GM18909 (cell line): ENCODE measurements at regions not wholly inside any gene's neighbourhood (a gene's known extent, or its start where the extent isn't known, plus 50 kb on each side); places are given as distances from the start of the nearest gene placed in this dataset.

Source experiments
- ATAC-seq: cut with Tn5 transposase; IDR thresholded peaks from one replicate; pipeline ENCODE4 v1.9.1; 2021; ENCODE audit warnings: mild to moderate bottlenecking; ENCODE audit not compliant: unreplicated experiment, poor library complexity

GRCh38 chr14:61226015-61226654 lies 55.0 kb downstream of the TMEM30B start:
- no peak for ATAC-seq

GRCh38 chr14:61225344-61225743 lies 55.8 kb downstream of the TMEM30B start:
- no peak for ATAC-seq

- ATAC-seq: no peak
These were observed 57.6 kb downstream of the TMEM30B start for GRCh38 chr14:61223552-61223951.

- no peak for ATAC-seq
These were observed 58.8 kb downstream of the TMEM30B start for GRCh38 chr14:61222388-61222787.

- no peak for ATAC-seq
These were observed 59.2 kb downstream of the TMEM30B start for GRCh38 chr14:61221906-61222305.

- no peak for ATAC-seq
These were observed 61.5 kb downstream of the TMEM30B start for GRCh38 chr14:61219673-61220072.

GRCh38 chr14:61219256-61219655 lies 61.9 kb downstream of the TMEM30B start:
- no peak for ATAC-seq

GRCh38 chr14:61218767-61219166 lies 62.4 kb downstream of the TMEM30B start:
- ATAC-seq: no peak

- ATAC-seq: no peak
These were observed 63.0 kb downstream of the TMEM30B start for GRCh38 chr14:61218157-61218556.

GRCh38 chr14:61217516-61217915 lies 63.6 kb downstream of the TMEM30B start:
- ATAC-seq: no peak

- ATAC-seq: no peak
These were observed 65.7 kb downstream of the TMEM30B start for GRCh38 chr14:61215222-61216020.

- no peak for ATAC-seq
These were observed 67.2 kb downstream of the TMEM30B start for GRCh38 chr14:61213920-61214319.

GRCh38 chr14:61213191-61213621 lies 67.9 kb downstream of the TMEM30B start:
- ATAC-seq: no peak

GRCh38 chr14:61212546-61212945 lies 68.6 kb downstream of the TMEM30B start:
- ATAC-seq: no peak

GRCh38 chr14:61211476-61212255 lies 69.5 kb downstream of the TMEM30B start:
- ATAC-seq: no peak

- ATAC-seq: no peak
These were observed 77.9 kb downstream of the TMEM30B start for GRCh38 chr14:61203081-61203753.

GRCh38 chr14:61202124-61202523 lies 79.0 kb downstream of the TMEM30B start:
- no peak for ATAC-seq

GRCh38 chr14:61201171-61201570 lies 80.0 kb downstream of the TMEM30B start:
- ATAC-seq: no peak

- ATAC-seq: no peak
These were observed 83.7 kb downstream of the TMEM30B start for GRCh38 chr14:61197416-61197815.

- ATAC-seq: no peak
These were observed 84.3 kb downstream of the TMEM30B start for GRCh38 chr14:61196792-61197191.

- no peak for ATAC-seq
These were observed 85.1 kb downstream of the TMEM30B start for GRCh38 chr14:61196034-61196433.
